ENCODE measurements at regions not wholly inside any gene's neighbourhood (a gene's known extent, or its start where the extent isn't known, plus 50 kb on each side); places are given as distances from the start of the nearest gene placed in this dataset.

GRCh38 chr4:14877246-14878225 is 124.7 kb upstream of the CPEB2 start:
- peaks cover 2% of the 10 kb centered on the region; the same call in 1 of the 2 replicates for H3K9me2 ChIP-seq (ENCODE audit: insufficient read depth)
- no peaks in the 10 kb centered on the region for H3F3A ChIP-seq (replicated peaks; ENCODE audit: low read depth)
- H3K36me3 ChIP-seq (ENCODE audit: insufficient read depth) = no peaks in the 10 kb centered on the region
- Mint-ChIP-seq H3K27me3 (ENCODE audit: insufficient read depth, low read depth, poor library complexity) (no peaks in the 10 kb centered on the region), H3K4me1 (peaks cover 3% of the 10 kb centered on the region), H3K27ac (no peak overlapping the region), H3K36me3 (ENCODE audit: low read depth) (no peaks in the 10 kb centered on the region), H3K9me3 (no peaks in the 10 kb centered on the region), H3K4me3 (no peak overlapping the region)
- no peak for ATAC-seq
- H3K4me2 ChIP-seq = no peak overlapping the region
- no peak for DNase-seq (ENCODE audit: low spot score)
- no peak overlapping the region for H3K4me3 ChIP-seq
- H3K27ac ChIP-seq (ENCODE audit: low read depth) = no peak overlapping the region
- no peaks in the 10 kb centered on the region for H3K4me1 ChIP-seq (ENCODE audit: insufficient read depth)
- no peak overlapping the region for H2AFZ ChIP-seq
- H3K79me2 ChIP-seq (replicated peaks; ENCODE audit: insufficient read depth) = no peaks in the 10 kb centered on the region
- no peaks in the 10 kb centered on the region for H4K20me1 ChIP-seq (replicated peaks; ENCODE audit: insufficient read depth)
- TF ChIP-seq JUNB (IDR thresholded peaks at IDR 0.05; ENCODE audit: unreplicated experiment) (no peak), CREB1 (CRISPR knock-in tag; IDR thresholded peaks at IDR 0.05; ENCODE audit: low read depth) (no peak), EZH2 (IDR thresholded peaks at IDR 0.05; ENCODE audit: low read depth, unreplicated experiment) (no peak), ZNF331 (CRISPR knock-in tag; IDR thresholded peaks at IDR 0.05; ENCODE audit: low read depth) (no peak), NANOG (IDR thresholded peaks at IDR 0.05; ENCODE audit: borderline replicate concordance) (no peak), ZNF114 (CRISPR knock-in tag; IDR thresholded peaks at IDR 0.05) (no peak), EZH2phosphoT487 (IDR thresholded peaks at IDR 0.05; ENCODE audit: unreplicated experiment) (no peak)
- TF ChIP-seq, protein P1, sequence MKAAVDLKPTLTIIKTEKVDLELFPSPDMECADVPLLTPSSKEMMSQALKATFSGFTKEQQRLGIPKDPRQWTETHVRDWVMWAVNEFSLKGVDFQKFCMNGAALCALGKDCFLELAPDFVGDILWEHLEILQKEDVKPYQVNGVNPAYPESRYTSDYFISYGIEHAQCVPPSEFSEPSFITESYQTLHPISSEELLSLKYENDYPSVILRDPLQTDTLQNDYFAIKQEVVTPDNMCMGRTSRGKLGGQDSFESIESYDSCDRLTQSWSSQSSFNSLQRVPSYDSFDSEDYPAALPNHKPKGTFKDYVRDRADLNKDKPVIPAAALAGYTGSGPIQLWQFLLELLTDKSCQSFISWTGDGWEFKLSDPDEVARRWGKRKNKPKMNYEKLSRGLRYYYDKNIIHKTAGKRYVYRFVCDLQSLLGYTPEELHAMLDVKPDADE (IDR thresholded peaks at IDR 0.05) = no peak
- H3K27me3 ChIP-seq (ENCODE audit: insufficient read depth) = no peaks in the 10 kb centered on the region

DNA sequence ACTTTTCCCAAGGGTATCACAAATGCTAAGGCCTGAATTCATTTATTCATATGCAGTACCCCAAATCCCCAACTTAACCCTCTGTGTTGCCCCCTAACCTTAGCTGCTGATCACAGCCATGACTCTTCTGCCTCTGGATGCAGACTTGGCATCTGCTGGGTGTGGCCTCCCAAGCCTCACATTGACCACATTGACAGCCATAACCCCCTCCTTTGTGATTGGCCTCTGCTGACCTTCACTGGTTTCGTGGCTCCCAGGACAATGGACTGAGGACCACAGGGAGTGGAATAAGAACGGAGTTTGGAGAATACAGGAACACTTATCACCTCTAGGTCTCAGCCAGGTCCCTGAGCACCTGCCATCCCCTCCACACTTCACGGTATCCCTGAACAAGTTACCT is 123.6 kb upstream of the CPEB2 start:
- no peak overlapping the region for H2AFZ ChIP-seq
- H3K4me1 Mint-ChIP-seq = peaks cover 2% of the 10 kb centered on the region; the same call in 1 of the 3 replicates
- no peak for DNase-seq (ENCODE audit: low spot score)
- TF ChIP-seq STAT1 (IDR thresholded peaks at IDR 0.05; ENCODE audit: unreplicated experiment) (no peak), NANOG (IDR thresholded peaks at IDR 0.05; ENCODE audit: borderline replicate concordance) (no peak), JUNB (IDR thresholded peaks at IDR 0.05; ENCODE audit: unreplicated experiment) (no peak), REST (IDR thresholded peaks at IDR 0.05; ENCODE audit: unreplicated experiment) (no peak), EZH2phosphoT487 (IDR thresholded peaks at IDR 0.05; ENCODE audit: unreplicated experiment) (no peak), POLR2AphosphoS5 (IDR thresholded peaks at IDR 0.05; ENCODE audit: low read depth) (no peak), EZH2 (IDR thresholded peaks at IDR 0.05; ENCODE audit: low read depth, unreplicated experiment) (no peak)
- TF ChIP-seq, protein P2, sequence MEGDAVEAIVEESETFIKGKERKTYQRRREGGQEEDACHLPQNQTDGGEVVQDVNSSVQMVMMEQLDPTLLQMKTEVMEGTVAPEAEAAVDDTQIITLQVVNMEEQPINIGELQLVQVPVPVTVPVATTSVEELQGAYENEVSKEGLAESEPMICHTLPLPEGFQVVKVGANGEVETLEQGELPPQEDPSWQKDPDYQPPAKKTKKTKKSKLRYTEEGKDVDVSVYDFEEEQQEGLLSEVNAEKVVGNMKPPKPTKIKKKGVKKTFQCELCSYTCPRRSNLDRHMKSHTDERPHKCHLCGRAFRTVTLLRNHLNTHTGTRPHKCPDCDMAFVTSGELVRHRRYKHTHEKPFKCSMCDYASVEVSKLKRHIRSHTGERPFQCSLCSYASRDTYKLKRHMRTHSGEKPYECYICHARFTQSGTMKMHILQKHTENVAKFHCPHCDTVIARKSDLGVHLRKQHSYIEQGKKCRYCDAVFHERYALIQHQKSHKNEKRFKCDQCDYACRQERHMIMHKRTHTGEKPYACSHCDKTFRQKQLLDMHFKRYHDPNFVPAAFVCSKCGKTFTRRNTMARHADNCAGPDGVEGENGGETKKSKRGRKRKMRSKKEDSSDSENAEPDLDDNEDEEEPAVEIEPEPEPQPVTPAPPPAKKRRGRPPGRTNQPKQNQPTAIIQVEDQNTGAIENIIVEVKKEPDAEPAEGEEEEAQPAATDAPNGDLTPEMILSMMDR (conservative IDR thresholded peaks at IDR 0.05; ENCODE audit: low read depth in 2 of 2) = no peak
- TF ChIP-seq, protein P1 (IDR thresholded peaks at IDR 0.05) = no peak

More for the DNA sequence above, 123.6 kb upstream of the CPEB2 start:
- H4K20me1 ChIP-seq (replicated peaks; ENCODE audit: insufficient read depth) = no peaks in the 10 kb centered on the region
- no peaks in the 10 kb centered on the region for H3K4me1 ChIP-seq (ENCODE audit: insufficient read depth)
- Mint-ChIP-seq H3K27me3 (ENCODE audit: insufficient read depth, low read depth, poor library complexity) (no peaks in the 10 kb centered on the region), H3K36me3 (ENCODE audit: low read depth) (no peaks in the 10 kb centered on the region), H3K4me3 (no peak overlapping the region), H3K27ac (no peak overlapping the region), H3K9me3 (no peaks in the 10 kb centered on the region)
- H3K79me2 ChIP-seq (replicated peaks; ENCODE audit: insufficient read depth) = no peaks in the 10 kb centered on the region
- H3K36me3 ChIP-seq (ENCODE audit: insufficient read depth) = no peaks in the 10 kb centered on the region
- no peaks in the 10 kb centered on the region for H3F3A ChIP-seq (replicated peaks; ENCODE audit: low read depth)
- H3K9me2 ChIP-seq (ENCODE audit: insufficient read depth) = peaks cover 2% of the 10 kb centered on the region; the same call in 1 of the 2 replicates
- ATAC-seq = no peak
- no peak overlapping the region for H3K27ac ChIP-seq (ENCODE audit: low read depth)
- no peak overlapping the region for H3K4me2 ChIP-seq
- no peak overlapping the region for H3K4me3 ChIP-seq
- no peaks in the 10 kb centered on the region for H3K27me3 ChIP-seq (ENCODE audit: insufficient read depth)

All from GM23338 (cell line).